Kidney (tissue), 13 donors: ENCODE measurements at regions not wholly inside any gene's neighbourhood (a gene's known extent, or its start where the extent isn't known, plus 50 kb on each side); places are given as distances from the start of the nearest gene placed in this dataset.

Experiments
- DNase-seq, 5 donors: peaks; one replicate each; pipeline ENCODE4 v3.0.0-alpha.2; 2013 to 2020
- FAIRE-seq: peaks from 2 replicates; lab custom pipeline; 2012; peaks lifted over from hg19 to GRCh38; lab: Jason Lieb, UNC
- H3K27ac ChIP-seq, 2 donors: one replicate each; pipeline ENCODE4 v1.7.0; 2013; ENCODE audit warnings: low read depth in 2 of 2, low read length in 2 of 2, inconsistent platforms in 1 of 2
- H3K27me3 ChIP-seq: one replicate; pipeline ENCODE4 v1.7.1; 2013; ENCODE audit warnings: low read length, inconsistent platforms; ENCODE audit not compliant: control insufficient read depth, insufficient read depth
- H3K36me3 ChIP-seq, 3 donors: one replicate each; pipeline versions ENCODE4 v1.7.0 to v1.7.1; 2013; ENCODE audit warnings: low read length in 3 of 3, control low read depth in 1 of 3, inconsistent platforms in 1 of 3; ENCODE audit not compliant: insufficient read depth in 3 of 3, control insufficient read depth in 2 of 3
- H3K4me1 ChIP-seq, 3 donors: one replicate each; pipeline versions ENCODE4 v1.7.0 to v1.7.1; 2013; ENCODE audit warnings: low read length in 3 of 3, inconsistent platforms in 1 of 3, low read depth in 1 of 3; ENCODE audit not compliant: control insufficient read depth in 2 of 3, insufficient read depth in 2 of 3
- H3K4me3 ChIP-seq, 3 donors: one replicate each; pipeline versions ENCODE4 v1.7.0 to v1.8.1; 2013; ENCODE audit warnings: low read length in 3 of 3, control low read depth in 1 of 3, inconsistent platforms in 1 of 3
- H3K9ac ChIP-seq, 3 donors: one replicate each; pipeline versions ENCODE4 v1.7.0 to v1.7.1; 2013; ENCODE audit warnings: low read length in 3 of 3, control low read depth in 1 of 3, inconsistent platforms in 1 of 3
- H3K9me3 ChIP-seq, 3 donors: one replicate each; pipeline versions ENCODE4 v1.7.0 to v1.7.1; 2013; ENCODE audit warnings: low read length in 3 of 3, control low read depth in 1 of 3, inconsistent platforms in 1 of 3; ENCODE audit not compliant: control insufficient read depth in 2 of 3, insufficient read depth in 1 of 3
- CTCF ChIP-seq: IDR thresholded peaks from 3 replicates; pipeline ENCODE4 v1.5.1; 2012; ENCODE audit warnings: mild to moderate bottlenecking, moderate library complexity, borderline replicate concordance; ENCODE audit not compliant: insufficient read depth; ENCODE audit errors: extremely low read depth
- intact Hi-C: fragments of 100-400 bp; cut with DNase I; formaldehyde crosslinking; loops from one replicate; pipeline ENCODE4 v1.11.1; 2022
- donor health status: control.
- donor health status: control.
- donor health status: control.
- donor health status: control.
- donor health status: control.
- donor health status: DM: yes; HTN: yes; CAD: no.
- donor health status: Normal renal cell carcinoma (clear cell type).

GRCh38 chr18:61236356-61237057 lies 96.7 kb upstream of the CDH20 start:
- intact Hi-C loops, result no loop called here
- Histone ChIP-seq H3K27ac (no peak overlapping the region), H3K36me3 (no peaks in the 10 kb centered on the region), H3K27me3 (no peaks in the 10 kb centered on the region), H3K4me1 (no peaks in the 10 kb centered on the region), H3K4me3 (no peak overlapping the region), H3K9ac (no peak overlapping the region), H3K9me3 (no peaks in the 10 kb centered on the region)
- FAIRE-seq, result no peak
- no peak for DNase-seq
- no peak for TF ChIP-seq CTCF

- no peak for TF ChIP-seq CTCF
- no peaks in the 10 kb centered on the region for H3K27me3 ChIP-seq
- H3K27ac ChIP-seq, result no peak overlapping the region
- no peak for FAIRE-seq
- no peaks in the 10 kb centered on the region for H3K36me3 ChIP-seq
- H3K4me1 ChIP-seq, result no peaks in the 10 kb centered on the region
- H3K4me3 ChIP-seq, result no peak overlapping the region
- H3K9me3 ChIP-seq, result no peaks in the 10 kb centered on the region
- intact Hi-C loops, result no loop called here
- H3K9ac ChIP-seq, result no peak overlapping the region
- no peak for DNase-seq
These were observed 95.7 kb upstream of the CDH20 start for GRCh38 chr18:61237529-61237928.

GRCh38 chr18:61239051-61239450 lies 94.2 kb upstream of the CDH20 start:
- Histone ChIP-seq H3K9me3 (no peaks in the 10 kb centered on the region), H3K9ac (no peak overlapping the region), H3K27ac (no peak overlapping the region), H3K4me3 (no peak overlapping the region), H3K4me1 (peaks cover 0 to 3% (median 0%) of the 10 kb centered on the region in 3 donors), H3K27me3 (no peaks in the 10 kb centered on the region), H3K36me3 (no peaks in the 10 kb centered on the region)
- DNase-seq (no peak), FAIRE-seq (no peak)
- intact Hi-C loops, result no loop called here
- no peak for TF ChIP-seq CTCF
